GM18508 (cell line): ENCODE measurements at regions not wholly inside any gene's neighbourhood (a gene's known extent, or its start where the extent isn't known, plus 50 kb on each side); places are given as distances from the start of the nearest gene placed in this dataset.
"Not testable (repeated sequence)": the region's sequence is repeated elsewhere in the genome, so short reads cannot be mapped to it uniquely, and the experiment has no call there.

ENCODE experiments used
- ATAC-seq: cut with Tn5 transposase; IDR thresholded peaks from one replicate; pipeline ENCODE4 v1.9.1; 2021; ENCODE audit warnings: moderate number of reproducible peaks; ENCODE audit not compliant: insufficient read depth, unreplicated experiment

DNA sequence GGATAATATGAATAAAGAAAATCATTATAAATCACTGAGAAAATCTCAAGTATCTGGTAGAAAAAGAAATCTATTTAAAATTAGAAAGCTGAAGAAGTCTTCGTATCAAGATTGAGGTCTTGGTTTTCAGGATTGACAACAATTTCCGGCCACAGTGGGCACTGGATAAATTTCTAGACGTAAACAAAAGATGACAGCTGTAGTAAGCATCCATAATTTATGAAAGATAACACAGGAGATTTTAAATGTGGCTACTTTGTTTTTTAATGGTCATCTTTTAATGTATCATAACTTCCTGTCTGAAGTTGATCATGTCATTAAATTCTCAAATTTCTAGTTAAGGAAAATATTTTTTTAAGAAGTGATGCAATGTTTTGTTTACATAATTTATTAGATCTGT, 444.2 kb downstream of the HTR1B start:
- ATAC-seq, result no peak

DNA sequence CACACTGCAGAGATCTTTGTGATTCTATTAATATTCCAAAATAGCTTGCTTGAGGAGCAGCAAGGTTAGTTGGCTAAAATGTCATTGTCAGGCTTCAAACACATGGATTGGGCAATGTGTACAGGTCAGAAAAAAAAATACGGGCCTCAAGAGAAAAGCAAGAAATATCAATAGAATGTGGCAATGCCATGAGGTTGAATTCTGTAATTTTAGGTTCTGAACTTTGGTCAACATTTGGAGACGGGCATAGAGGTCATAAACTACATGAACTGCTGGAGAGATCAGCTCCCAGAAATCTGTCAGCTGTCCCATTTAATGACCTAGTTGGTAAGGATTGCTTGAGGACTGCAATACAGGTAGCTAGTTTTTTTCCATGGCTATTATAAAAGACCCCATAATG, 445.8 kb downstream of the HTR1B start:
- no peak for ATAC-seq

DNA sequence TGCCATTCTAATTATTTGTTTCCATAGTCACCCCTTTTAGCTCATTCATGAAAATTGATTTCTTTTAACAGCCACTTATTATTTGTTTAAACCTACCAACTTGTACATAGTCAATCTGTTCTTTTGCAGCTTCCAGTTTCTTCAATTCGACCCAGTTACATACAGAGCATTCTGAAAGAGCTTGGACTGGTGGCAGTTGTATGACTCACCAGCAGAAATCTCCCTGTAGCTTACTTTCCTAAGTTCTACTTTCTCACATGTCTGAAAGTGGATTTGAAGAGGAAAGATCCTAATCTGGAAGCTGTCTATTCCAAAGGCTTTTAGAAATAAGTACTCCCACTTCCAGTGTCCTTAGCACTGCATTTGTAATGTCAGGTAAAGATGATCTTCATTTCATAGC, 447.9 kb downstream of the HTR1B start:
- no peak for ATAC-seq

DNA sequence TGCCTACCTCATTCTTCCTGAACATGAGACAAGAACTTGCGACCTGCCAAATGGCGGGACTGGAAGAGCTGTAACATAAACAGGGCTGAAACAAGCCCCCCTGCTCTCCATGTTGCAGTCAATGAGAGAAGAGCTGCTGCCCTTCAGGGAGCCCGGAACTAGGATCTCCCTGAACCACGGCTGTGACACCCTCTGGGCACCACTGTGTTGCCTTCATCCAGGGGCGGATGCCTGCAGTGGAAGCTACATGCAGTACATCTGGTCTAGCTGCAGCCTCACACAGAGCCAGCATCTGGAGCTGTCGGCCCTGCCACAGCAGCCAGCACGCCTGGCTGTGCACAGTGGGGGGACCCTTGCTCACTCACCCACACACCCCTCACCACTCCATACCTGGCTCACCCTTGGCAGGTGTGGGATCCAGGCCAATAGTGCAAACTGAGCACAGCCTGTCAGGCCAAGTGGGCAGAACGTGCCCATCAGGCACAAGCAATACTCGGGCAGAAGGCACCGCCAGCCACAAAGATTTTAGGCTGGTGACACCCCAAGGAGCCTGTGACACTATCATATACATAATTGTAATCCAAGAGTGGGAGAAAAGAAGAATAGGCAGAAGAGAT, 451.3 kb downstream of the HTR1B start:
- no peak for ATAC-seq

DNA sequence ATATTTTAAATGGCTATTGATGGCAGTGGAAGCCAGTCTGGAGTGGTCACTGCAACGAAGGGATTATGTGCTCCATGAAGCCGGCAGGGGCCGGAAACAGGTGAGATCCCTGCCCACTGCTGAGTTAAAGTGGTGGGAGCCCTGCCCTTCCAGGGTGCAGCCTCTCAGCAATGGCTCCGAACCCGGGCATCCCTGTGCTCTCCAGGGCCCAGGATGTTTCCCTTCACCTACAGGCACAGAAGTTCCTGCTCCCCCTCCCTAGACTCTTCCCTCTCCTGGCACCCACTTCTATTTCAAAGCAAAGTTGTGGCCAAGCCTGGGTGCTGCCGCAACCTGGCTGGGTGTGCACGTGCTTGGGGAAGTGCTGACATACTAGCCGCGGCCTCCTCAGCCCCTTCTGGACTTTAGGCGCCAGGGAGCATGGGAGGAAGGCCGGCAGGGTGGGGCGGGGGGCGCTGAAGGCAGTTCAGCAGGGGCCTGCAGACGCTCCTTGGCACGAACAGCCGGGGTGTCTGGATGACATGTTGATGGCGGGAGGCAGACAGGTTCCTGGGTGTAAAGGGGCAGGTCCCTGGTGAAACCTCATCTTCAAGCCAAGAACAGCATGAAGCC, 452.3 kb downstream of the HTR1B start:
- ATAC-seq, result no peak

DNA sequence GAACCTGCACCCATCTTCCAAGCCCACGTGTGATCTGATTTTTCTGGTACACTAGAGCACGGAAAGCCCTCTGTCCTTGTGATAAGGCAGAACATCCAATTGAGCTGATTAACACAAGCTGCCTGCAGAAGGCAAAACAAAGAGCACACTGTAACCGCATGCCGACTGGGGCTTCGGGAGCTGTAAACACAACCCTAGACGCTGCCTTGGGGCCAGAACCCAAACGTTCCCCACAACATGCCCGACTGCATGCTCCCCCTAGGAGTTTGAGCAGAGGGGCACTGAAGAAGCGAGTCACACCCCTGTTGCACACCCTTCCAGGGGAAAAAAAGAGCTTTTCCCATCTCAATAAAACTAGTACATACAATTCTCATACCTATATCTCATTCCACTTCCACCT, 470.7 kb downstream of the HTR1B start:
- ATAC-seq, result no peak

DNA sequence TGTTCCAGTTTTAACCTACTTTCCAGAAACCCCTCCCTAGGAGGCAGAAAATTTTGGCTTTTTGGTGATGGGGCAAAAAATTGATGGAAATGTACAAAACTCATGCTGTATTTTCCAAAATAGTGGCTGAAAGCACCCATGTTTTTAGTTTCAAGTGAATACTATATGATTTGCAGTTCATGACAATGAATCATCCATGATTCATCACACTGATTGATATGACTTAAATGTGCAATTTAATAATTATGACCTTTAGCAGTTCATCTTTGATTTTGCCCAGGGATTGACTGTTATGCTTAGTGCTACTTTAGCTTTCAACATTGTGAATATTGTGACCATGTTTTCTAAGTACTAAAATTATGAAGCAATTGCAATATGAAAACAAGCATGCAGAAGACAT, 478.7 kb downstream of the HTR1B start:
- ATAC-seq, result no peak

DNA sequence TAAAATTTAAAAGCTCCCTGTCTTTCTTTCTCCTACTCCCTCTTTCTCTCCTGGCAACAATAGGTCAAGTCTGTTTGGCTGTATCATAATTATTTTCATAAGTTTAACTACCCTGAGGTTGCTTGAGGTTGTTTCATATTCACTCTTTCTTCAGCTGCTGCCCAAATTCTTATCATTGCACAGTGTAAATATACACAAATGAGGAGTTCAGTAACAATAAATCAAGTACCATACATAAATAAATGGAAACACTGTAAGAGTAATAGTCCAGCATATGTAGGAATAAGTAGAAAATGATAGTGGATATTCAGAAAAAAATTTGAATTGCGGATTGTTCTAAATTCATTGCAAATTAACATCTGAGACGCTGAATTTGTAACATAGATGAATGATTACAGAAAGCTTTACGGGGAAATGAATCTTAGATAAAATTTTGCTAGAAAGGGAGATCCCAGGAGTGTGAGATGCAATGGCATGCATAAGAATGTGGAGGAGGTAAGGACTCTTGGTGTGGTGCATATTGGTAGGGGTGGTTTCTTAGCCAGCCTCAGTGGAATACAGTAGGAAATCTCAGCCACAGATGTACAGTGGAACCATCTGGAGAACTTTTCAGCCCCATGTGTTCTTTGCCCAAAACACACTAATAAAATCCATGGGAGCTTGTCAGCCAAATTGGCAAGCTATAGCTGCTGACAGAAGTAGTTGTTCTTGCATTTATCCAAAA, 480.7 kb downstream of the HTR1B start:
- ATAC-seq, result no peak

DNA sequence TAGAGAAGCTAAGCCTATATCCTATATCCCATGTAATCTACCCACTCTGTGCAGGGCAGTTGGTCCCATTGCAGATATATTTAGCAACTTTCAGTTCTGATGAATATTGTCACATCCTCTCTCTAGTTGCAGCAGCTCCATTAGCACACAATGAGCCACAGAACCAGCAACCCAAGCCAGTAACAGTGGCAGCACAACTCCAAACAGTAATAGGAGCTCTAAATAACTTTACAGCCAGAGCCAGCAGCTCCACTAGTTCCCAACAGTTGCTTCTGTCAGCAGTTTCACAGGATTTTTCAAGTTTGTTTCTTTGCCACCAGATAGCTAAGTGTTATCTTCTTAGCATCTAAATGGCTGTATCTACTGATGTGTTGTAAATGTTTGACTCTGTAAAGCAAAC, 490.8 kb downstream of the HTR1B start:
- no peak for ATAC-seq

DNA sequence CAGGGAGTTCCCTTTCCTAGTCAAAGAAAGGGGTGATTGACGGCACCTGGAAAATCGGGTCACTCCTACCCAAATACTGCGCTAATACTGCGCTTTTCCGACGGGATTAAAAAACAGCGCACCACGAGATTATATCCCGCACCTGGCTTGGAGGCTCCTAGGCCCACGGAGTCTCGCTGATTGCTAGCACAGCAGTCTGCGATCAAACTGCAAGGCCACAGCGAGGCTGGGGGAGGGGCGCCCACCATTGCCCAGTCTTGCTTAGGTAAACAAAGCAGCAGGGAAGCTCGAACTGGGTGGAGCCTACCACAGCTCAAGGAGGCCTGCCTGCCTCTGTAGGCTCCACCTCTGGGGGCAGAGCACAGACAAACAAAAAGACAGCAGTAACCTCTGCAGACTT, 504.1 kb downstream of the HTR1B start:
- not testable (repeated sequence) for ATAC-seq

DNA sequence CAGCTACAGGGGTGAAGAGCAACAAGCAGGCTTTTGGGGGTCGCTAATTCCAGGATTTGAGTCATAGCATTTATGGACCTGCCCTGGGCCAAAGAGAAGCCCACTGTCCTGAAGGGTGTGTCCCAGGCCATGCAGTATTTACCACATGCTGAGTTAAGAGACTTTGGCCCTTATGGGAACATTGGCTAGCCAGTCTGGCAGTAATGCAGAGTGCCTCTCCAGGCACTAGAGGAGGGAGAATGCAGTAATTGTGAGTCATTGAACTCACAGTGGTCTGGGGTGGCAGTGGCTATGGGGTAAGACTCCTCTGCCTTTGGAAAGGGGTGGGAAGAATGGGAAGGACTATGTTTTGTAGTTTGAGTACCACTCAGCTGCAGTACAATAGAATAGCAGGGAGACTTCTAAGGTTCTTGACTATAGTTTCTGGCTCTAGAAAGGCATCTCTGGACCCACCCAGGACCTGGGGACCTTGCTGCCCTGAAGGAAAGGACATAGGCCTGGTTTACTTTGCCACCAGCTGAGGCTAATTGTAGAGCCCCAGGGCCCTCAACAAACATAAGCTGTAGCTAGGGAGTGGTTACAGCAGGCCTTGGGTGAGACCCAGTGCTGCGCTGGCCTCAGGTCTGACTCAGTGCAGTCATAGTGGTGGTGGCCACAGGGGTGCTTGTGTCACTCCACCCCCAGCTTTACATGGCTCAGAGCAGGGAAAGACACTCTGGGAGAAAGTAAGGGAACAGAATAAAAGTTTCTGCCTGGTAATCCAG, 520.9 kb downstream of the HTR1B start:
- no peak for ATAC-seq

DNA sequence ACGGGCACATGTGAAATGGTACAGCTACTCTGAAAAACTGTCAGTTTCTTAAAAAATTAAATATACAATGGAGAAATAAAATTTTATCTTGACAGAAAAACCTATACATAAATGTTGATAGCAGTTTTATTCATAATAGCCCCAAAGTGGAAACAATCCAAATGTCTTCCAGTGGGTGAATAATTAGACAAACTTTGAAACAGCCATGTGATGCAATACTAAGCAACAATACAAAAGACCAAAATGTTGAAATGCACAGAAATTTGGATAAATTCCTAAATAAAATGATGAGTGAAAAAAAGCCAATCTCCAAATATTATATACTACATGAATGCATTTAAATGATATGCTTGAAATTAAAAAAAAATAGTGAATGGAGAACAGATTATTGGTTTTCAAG, 523.1 kb downstream of the HTR1B start:
- no peak for ATAC-seq

DNA sequence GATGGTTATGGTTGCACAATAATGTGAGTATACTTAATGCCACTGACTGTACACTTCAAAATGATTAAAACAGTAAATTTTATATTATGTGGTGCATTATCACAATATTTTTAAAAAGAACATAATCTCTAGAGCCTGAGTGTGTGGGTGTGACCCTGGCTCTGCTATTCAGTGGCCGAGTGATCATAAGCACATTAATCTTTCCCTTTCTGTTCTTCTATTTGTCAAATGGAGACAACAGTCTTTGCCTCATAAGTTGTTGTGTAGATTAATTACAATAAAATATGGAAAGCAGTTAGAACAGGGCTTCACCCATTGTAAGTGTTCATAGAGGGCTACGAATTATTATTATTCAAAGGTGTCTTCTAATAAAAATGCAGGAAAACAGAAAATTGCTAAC, 548.6 kb downstream of the HTR1B start:
- ATAC-seq, result no peak

DNA sequence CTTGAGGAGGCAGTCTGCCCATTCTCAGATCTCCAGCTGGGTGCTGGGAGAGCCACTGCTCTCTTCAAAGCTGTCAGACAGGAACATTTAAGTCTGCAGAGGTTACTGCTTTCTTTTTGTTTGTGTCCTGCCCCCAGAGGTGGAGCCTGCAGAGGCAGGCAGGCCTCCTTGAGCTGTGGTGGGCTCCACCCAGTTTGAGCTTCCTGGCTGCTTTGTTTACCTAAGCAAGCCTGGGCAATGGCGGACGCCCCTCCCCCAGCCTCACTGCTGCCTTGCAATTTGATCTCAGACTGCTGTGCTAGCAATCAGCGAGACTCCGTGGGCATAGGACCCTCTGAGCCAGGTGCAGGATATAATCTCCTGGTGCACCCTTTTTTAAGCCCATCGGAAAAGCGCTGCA, 557.8 kb downstream of the HTR1B start:
- not testable (repeated sequence) for ATAC-seq

DNA sequence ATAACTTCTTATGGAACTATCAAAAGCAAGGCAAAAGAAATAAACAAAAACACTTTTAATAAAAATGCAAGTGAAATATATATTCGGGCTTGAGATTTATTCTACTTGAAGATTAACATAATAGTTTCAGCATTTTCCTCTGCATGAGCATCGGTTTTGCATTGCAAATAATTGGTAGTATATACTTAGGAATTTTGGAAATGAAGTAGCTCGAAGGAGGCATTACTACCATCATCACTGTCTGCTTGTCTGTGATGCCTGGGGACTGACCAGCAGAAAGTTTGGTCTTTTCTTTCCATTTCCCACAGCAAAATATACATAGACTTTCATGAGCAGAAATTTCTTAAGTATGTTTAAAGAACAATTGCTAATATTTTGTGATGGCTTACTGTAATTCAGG, 570.7 kb downstream of the HTR1B start:
- no peak for ATAC-seq

DNA sequence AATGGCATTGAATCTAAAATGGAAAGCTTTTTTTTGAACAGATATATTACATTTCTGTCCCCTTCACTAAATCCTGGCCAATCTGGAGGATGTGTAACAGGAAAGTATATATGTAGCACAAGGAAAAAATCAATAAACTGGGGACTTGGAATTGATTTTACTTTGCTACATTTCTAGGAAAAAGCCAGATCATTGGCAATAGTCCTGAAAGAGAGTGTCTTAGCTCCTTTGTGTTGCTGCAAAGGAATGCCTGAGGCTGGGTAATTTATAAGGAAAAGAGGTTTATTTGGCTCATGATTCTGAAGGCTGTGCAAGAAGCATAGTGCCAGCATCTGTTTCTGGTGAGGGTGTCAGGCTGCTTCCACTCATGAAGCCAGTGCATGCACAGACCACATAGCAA, 574.9 kb downstream of the HTR1B start:
- no peak for ATAC-seq

DNA sequence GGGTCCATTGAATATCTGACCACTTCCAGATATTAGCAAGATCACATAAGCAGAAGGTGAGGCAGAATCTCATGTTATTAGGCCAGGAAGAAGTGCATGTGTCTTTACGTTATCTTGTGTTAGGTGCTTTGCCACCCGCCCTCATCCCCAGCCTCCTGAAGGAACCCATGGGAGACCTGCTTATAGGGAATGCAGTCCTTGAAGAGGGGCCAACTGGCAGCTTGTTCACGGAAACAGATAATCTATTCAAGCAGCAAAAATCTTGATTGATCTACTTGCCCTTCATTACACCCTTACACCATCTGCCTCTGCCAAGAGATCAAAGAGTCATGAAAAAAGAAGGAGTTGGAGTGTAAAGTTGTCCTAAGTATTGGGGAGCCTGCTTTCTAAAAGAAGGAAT, 576.4 kb downstream of the HTR1B start:
- ATAC-seq, result no peak

DNA sequence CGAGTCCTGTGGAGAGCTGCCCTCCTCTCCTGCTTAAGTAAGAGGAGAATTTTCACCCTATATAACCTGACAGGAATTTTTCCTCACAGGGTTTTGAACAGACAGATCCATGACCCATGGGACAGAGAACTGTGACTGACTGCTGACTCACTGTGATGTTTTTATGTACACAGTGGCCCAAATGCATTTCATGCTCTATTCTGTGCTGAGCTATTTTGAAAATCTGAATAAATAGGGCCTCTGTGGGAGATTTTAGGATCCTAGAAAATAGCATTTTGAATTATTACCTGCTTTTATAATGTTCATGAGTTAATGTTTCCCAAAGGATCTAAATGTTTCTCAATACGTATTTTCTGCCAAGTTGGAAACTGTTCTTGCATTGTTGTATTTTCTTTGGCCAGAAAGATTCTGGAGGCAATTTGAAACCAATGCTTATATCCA, 577.4 kb downstream of the HTR1B start:
- ATAC-seq, result no peak

DNA sequence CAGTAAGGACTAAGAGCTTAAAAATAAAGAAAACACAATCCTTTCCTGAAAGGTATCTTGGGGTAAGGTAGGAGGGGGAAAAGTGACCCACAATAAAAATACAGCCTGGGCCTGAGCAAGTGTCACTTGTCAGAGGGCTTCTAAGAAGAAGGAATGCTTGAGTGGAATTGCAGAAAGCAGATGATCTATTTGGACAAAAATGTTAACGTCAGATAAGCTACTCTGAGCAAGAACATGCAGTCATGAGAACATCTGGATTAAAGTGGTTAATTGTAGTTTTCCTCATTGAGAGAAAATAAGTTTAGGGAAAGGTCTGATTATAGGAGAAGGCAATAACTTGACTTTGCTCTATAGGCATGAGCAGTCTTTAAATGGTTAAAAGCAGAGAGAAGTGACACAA, 581.9 kb downstream of the HTR1B start:
- ATAC-seq, result no peak

DNA sequence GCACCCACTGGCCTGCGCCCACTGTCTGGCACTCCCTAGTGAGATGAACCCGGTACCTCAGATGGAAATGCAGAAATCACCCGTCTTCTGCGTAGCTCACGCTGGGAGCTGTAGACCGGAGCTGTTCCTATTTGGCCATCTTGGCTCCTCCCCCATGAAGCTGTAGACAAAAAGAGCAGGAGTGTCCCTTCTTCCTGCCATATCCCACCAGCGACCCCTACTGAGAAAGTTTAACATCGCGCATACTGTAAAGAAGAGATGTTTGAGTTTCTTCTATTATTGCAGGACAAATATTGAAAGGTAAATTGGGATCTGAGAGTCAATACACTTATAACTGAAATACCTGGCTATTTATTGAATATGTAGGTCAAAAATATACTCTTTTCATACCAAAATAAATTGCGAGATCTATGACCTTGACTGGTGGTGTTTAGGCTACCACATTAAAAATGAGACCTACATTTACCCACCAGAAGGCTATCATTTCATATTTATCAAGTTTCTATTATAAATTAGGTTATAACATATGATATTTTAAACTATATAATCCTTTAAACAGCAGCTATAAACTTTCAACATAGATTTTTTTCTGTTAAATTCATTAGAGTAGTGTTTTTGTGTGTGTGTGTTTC, 586.3 kb downstream of the HTR1B start:
- no peak for ATAC-seq

DNA sequence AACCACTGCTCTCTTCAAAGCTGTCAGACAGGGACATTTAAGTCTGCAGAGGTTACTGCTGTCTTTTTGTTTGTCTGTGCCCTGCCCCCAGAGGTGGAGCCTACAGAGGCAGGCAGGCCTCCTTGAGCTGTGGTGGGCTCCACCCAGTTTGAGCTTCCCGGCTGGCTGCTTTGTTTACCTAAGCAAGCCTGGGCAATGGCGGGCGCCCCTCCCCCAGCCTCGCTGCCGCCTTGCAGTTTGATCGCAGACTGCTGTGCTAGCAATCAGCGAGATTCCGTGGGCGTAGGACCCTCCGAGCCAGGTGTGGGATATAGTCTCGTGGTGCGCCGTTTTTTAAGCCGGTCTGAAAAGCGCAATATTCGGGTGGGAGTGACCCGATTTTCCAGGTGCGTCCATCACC, 586.9 kb downstream of the HTR1B start:
- ATAC-seq, result not testable (repeated sequence)
